Neural cell (in vitro differentiated cells): ENCODE measurements at regions not wholly inside any gene's neighbourhood (a gene's known extent, or its start where the extent isn't known, plus 50 kb on each side); places are given as distances from the start of the nearest gene placed in this dataset.

Source experiments
- H2AFZ ChIP-seq: fragments of 200-600, 300-800 bp; sonication (generic), shearing (Covaris generic); 2 replicates; pipeline ENCODE4 v1.6.0; 2014; ENCODE audit warnings: low read depth, mild to moderate bottlenecking, antibody characterized with exemption, low read length, moderate library complexity
- H3F3A ChIP-seq: fragments of 200-600 bp; shearing (Covaris generic); 2 replicates; pipeline ENCODE4 v1.6.1; 2016; ENCODE audit warnings: mild to moderate bottlenecking, moderate library complexity, mixed read lengths, antibody characterized with exemption, low read length; ENCODE audit not compliant: insufficient read depth, poor library complexity, severe bottlenecking
- H3K27ac ChIP-seq: fragments of 200-600, 300-800 bp; sonication (generic), shearing (Covaris generic); 2 replicates; pipeline ENCODE4 v1.5.1; 2014; ENCODE audit warnings: mild to moderate bottlenecking, low read length, moderate library complexity
- H3K27me3 ChIP-seq: fragments of 300-800, 200-600 bp; sonication (generic), shearing (Covaris generic); 2 replicates; pipeline ENCODE4 v1.6.0; 2014; ENCODE audit warnings: mild to moderate bottlenecking, low read depth, low read length, moderate library complexity; ENCODE audit not compliant: insufficient read depth
- H3K36me3 ChIP-seq: fragments of 300-800, 200-600 bp; sonication (generic), shearing (Covaris generic); 2 replicates; pipeline ENCODE4 v1.5.1; 2014; ENCODE audit warnings: mild to moderate bottlenecking, antibody characterized with exemption, low read length, moderate library complexity; ENCODE audit not compliant: insufficient read depth
- H3K4me2 ChIP-seq: fragments of 300-800, 200-600 bp; sonication (generic), shearing (Covaris generic); 2 replicates; pipeline ENCODE4 v1.6.0; 2014; ENCODE audit warnings: mild to moderate bottlenecking, low read length
- H3K4me3 ChIP-seq: fragments of 300-800, 200-600 bp; sonication (generic), shearing (Covaris generic); 2 replicates; pipeline ENCODE4 v1.5.1; 2014; ENCODE audit warnings: mild to moderate bottlenecking, low read length, moderate library complexity
- H3K79me2 ChIP-seq: fragments of 200-600 bp; shearing (Covaris generic); replicated peaks from 2 replicates; pipeline ENCODE4 v1.6.0; 2014; ENCODE audit warnings: mild to moderate bottlenecking, low read length, moderate library complexity; ENCODE audit not compliant: insufficient read depth
- H3K9ac ChIP-seq: fragments of 300-800, 200-600 bp; sonication (generic), shearing (Covaris generic); 2 replicates; pipeline ENCODE4 v1.6.1; 2016; ENCODE audit warnings: mild to moderate bottlenecking, low read length, mixed read lengths
- H3K9me2 ChIP-seq: fragments of 200-600 bp; shearing (Covaris generic); 2 replicates; pipeline ENCODE4 v1.6.1; 2016; ENCODE audit warnings: mild to moderate bottlenecking, low read length, mixed read lengths; ENCODE audit not compliant: insufficient read depth
- H3K9me3 ChIP-seq: fragments of 200-600, 300-800 bp; sonication (generic), shearing (Covaris generic); 2 replicates; pipeline ENCODE4 v1.6.1; 2016; ENCODE audit warnings: mild to moderate bottlenecking, mixed run types, low read length, moderate library complexity, mixed read lengths
- H4K20me1 ChIP-seq: fragments of 200-600 bp; shearing (Covaris generic); 2 replicates; pipeline ENCODE4 v1.6.1; 2016; ENCODE audit warnings: mild to moderate bottlenecking, mixed run types; ENCODE audit not compliant: insufficient read depth
- EP300 ChIP-seq: fragments of 450-650 bp; conservative IDR thresholded peaks from 2 replicates; pipeline ENCODE4 v1.6.1; 2014; ENCODE audit warnings: antibody characterized with exemption, mild to moderate bottlenecking, moderate library complexity; ENCODE audit not compliant: poor library complexity, severe bottlenecking
- EZH2 ChIP-seq: fragments of 200-600, 300-800 bp; shearing (Covaris generic), sonication (generic); IDR thresholded peaks from 2 replicates; pipeline ENCODE4 v1.6.1; 2014; ENCODE audit warnings: antibody characterized with exemption, low read length, borderline replicate concordance, mild to moderate bottlenecking; ENCODE audit not compliant: insufficient read depth, poor library complexity, severe bottlenecking
- MXI1 ChIP-seq: fragments of 450-650 bp; conservative IDR thresholded peaks from 2 replicates; pipeline ENCODE4 v1.6.1; 2014; ENCODE audit warnings: antibody characterized with exemption, mild to moderate bottlenecking; ENCODE audit not compliant: poor library complexity, severe bottlenecking
- POLR2AphosphoS5 ChIP-seq: IDR thresholded peaks from 2 replicates; pipeline ENCODE4 v1.6.1; 2012
- RAD21 ChIP-seq: fragments of 450-650 bp; conservative IDR thresholded peaks from 2 replicates; pipeline ENCODE4 v1.6.1; 2014; ENCODE audit warnings: antibody characterized with exemption, mild to moderate bottlenecking, moderate library complexity
- SMC3 ChIP-seq: fragments of 450-650 bp; conservative IDR thresholded peaks from 2 replicates; pipeline ENCODE4 v1.6.1; 2014; ENCODE audit warnings: antibody characterized with exemption, mild to moderate bottlenecking, moderate library complexity; ENCODE audit not compliant: poor library complexity
- TAF1 ChIP-seq: IDR thresholded peaks from 2 replicates; pipeline ENCODE4 v1.6.1; 2012; ENCODE audit warnings: low read depth
- TF ChIP-seq, protein P1 (sequence below): IDR thresholded peaks from 2 replicates; pipeline ENCODE4 v1.6.1; 2012; ENCODE audit warnings: borderline replicate concordance
- TF ChIP-seq, protein P2 (sequence below): fragments of 450-650 bp; IDR thresholded peaks from 2 replicates; pipeline ENCODE4 v1.5.1; 2014; ENCODE audit warnings: antibody characterized with exemption, mild to moderate bottlenecking, moderate library complexity; ENCODE audit not compliant: poor library complexity, severe bottlenecking

DNA sequence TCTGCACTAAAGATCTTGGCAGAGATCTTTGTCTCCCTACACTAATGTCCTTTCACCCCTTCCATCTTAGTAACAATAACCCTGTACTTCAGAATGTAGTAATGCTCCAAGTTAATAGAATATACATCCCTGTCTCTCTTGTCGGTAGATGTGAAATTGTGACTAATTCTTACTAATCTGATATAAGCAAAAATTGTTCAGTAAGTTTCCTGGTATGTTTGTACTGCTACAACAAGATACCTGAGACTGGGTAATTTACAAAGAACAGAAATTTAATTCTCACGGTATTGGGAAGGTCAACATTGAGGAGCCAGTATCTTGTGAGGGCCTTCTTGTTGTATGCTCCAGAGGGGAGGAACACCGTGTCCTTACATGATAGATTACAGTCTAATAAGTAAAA, 1686.6 kb upstream of the CDH9 start:
- Histone ChIP-seq H3K4me2 (no peak overlapping the region), H3K4me3 (no peak overlapping the region), H3K9me2 (no peaks in the 10 kb centered on the region), H3K27ac (no peak overlapping the region), H3K36me3 (no peaks in the 10 kb centered on the region), H2AFZ (no peak overlapping the region), H3K9me3 (no peaks in the 10 kb centered on the region), H3K9ac (no peak overlapping the region), H3K27me3 (no peaks in the 10 kb centered on the region), H3K79me2 (no peaks in the 10 kb centered on the region), H3F3A (no peaks in the 10 kb centered on the region), H4K20me1 (no peaks in the 10 kb centered on the region)
- TF ChIP-seq SMC3: no peak
- TF ChIP-seq TAF1: no peak
- no peak for TF ChIP-seq POLR2AphosphoS5
- no peak for TF ChIP-seq MXI1
- TF ChIP-seq, protein P1, sequence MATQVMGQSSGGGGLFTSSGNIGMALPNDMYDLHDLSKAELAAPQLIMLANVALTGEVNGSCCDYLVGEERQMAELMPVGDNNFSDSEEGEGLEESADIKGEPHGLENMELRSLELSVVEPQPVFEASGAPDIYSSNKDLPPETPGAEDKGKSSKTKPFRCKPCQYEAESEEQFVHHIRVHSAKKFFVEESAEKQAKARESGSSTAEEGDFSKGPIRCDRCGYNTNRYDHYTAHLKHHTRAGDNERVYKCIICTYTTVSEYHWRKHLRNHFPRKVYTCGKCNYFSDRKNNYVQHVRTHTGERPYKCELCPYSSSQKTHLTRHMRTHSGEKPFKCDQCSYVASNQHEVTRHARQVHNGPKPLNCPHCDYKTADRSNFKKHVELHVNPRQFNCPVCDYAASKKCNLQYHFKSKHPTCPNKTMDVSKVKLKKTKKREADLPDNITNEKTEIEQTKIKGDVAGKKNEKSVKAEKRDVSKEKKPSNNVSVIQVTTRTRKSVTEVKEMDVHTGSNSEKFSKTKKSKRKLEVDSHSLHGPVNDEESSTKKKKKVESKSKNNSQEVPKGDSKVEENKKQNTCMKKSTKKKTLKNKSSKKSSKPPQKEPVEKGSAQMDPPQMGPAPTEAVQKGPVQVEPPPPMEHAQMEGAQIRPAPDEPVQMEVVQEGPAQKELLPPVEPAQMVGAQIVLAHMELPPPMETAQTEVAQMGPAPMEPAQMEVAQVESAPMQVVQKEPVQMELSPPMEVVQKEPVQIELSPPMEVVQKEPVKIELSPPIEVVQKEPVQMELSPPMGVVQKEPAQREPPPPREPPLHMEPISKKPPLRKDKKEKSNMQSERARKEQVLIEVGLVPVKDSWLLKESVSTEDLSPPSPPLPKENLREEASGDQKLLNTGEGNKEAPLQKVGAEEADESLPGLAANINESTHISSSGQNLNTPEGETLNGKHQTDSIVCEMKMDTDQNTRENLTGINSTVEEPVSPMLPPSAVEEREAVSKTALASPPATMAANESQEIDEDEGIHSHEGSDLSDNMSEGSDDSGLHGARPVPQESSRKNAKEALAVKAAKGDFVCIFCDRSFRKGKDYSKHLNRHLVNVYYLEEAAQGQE: no peak
- no peak for TF ChIP-seq EZH2
- no peak for TF ChIP-seq RAD21
- TF ChIP-seq, protein P2, sequence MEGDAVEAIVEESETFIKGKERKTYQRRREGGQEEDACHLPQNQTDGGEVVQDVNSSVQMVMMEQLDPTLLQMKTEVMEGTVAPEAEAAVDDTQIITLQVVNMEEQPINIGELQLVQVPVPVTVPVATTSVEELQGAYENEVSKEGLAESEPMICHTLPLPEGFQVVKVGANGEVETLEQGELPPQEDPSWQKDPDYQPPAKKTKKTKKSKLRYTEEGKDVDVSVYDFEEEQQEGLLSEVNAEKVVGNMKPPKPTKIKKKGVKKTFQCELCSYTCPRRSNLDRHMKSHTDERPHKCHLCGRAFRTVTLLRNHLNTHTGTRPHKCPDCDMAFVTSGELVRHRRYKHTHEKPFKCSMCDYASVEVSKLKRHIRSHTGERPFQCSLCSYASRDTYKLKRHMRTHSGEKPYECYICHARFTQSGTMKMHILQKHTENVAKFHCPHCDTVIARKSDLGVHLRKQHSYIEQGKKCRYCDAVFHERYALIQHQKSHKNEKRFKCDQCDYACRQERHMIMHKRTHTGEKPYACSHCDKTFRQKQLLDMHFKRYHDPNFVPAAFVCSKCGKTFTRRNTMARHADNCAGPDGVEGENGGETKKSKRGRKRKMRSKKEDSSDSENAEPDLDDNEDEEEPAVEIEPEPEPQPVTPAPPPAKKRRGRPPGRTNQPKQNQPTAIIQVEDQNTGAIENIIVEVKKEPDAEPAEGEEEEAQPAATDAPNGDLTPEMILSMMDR: no peak
- TF ChIP-seq EP300: no peak

DNA sequence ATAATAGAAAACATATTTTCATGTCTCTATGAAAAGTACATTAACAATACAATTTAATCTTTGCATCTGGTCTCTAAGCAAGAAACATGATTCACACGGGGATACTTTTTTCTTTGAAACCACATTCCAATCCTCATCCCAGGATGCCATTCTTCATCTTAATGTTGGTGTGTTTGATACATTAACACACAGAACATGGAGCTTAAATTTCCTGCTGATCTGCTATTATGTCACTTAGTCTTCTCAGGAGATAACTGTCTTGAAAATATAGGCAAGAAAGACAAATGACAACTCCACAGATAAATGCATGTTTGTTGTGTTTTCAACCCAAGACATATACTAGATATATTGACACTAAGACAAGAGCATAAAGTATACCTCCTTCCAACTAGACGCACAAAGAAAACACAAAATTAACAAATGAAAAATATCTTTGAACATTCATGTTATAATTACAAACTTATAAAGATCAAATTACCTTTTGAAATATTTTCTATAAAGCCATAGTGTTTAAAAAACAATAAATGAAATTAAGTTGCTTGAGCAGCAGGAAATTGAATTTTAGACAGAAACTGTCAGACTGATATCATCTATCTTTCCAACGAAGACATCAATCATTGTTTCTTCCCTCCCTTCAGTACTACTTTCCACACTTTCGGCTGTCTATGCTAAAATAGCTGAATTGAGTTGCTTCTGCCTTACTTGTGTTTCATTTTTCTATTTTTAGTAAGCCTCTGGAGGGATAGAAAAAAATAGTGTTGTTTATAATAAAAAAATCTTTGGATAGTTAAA, 1676.7 kb upstream of the CDH9 start:
- no peaks in the 10 kb centered on the region for H3K36me3 ChIP-seq
- H3K4me3 ChIP-seq: no peak overlapping the region
- H4K20me1 ChIP-seq: no peaks in the 10 kb centered on the region
- no peaks in the 10 kb centered on the region for H3K9me2 ChIP-seq
- no peak overlapping the region for H3K27ac ChIP-seq
- H3F3A ChIP-seq: no peaks in the 10 kb centered on the region
- no peak overlapping the region for H3K4me2 ChIP-seq
- H2AFZ ChIP-seq: no peak overlapping the region
- TF ChIP-seq SMC3 (no peak), EP300 (peak; percentile 88), MXI1 (no peak), POLR2AphosphoS5 (peak; percentile 64)
- TF ChIP-seq, protein P1: peak; percentile 74
- H3K9ac ChIP-seq: no peak overlapping the region
- H3K79me2 ChIP-seq: no peaks in the 10 kb centered on the region
- H3K27me3 ChIP-seq: no peaks in the 10 kb centered on the region
- H3K9me3 ChIP-seq: no peaks in the 10 kb centered on the region
